HG03139 (cell line): ENCODE measurements at regions not wholly inside any gene's neighbourhood (a gene's known extent, or its start where the extent isn't known, plus 50 kb on each side); places are given as distances from the start of the nearest gene placed in this dataset.
"Not testable (repeated sequence)": the region's sequence is repeated elsewhere in the genome, so short reads cannot be mapped to it uniquely, and the experiment has no call there.

Experiments used
- ATAC-seq: cut with Tn5 transposase; IDR thresholded peaks from one replicate; pipeline ENCODE4 v1.9.1; 2021; ENCODE audit not compliant: unreplicated experiment

DNA sequence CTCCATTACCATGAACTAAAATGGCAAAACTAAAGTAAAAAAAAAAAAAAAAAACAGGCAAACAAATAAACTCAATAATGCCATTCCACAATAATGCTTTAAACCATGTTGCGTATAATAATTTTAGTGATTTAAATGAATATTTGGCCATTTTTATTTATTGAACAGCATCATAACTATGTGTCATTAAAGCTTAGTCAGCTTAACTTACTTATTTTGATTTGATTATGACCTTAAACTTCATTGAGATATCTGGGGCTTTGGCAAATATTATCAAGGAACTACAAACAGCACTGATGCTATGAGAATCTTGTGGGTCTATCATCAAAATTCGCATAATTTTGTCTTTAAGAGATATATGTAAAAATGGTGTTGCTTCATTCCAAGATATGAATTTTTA is 1610.3 kb upstream of the NUDT12 start:
- no peak for ATAC-seq

DNA sequence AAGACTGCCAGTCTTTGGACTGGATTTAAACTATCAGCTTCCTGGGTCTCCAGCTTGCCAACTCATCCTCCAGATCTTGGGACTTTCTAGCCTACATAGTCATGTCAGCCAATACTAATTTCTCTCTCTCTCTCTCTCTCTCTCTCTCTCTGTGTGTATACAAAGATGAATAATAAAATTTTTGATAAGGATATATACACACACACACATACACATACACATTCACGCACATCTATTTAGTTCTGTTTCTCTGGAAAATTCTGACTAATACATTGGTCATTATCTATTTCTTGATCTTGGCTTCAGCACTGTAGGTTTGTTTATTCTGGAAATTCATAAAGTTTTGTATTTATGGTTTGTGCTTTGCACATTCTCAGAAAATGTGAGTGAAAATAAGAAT is 1606.2 kb upstream of the NUDT12 start:
- no peak for ATAC-seq

DNA sequence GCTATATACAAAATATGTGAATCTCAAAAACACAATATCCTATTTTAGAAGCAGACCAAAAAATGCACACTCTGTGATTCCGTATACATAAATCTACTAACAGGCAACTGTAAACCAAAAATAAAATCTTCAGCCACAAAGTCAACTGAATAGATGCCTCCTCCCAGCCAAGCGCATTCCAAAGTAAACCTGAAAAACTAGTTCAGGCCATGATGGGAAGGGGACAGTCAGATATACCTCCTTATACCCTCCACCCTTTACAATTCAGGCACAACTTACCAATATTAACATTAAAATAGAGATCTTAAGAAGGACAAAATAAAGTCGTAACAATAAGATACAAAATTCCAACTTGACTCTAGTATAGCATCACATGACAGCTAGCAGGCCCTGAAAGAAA is 1604.5 kb upstream of the NUDT12 start:
- no peak for ATAC-seq

DNA sequence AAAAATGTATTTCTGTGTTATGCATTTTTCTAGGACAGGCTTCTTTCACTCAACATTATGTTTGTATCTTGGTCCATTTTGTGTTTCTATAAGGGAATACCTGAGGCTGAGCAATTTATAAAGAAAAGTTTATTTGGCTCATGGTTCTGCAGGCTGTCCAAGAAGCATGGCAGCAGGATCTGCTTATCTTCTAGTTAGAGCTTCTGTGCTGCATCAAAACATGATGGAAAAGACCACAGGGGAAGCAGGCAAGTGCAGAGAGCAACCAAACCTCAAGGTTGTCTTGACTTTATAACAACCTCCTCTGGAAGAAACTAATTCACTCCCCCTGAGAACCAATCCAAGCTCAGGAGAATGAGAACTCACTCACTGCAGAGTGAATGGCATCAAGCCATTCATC is 1601.0 kb upstream of the NUDT12 start:
- no peak for ATAC-seq

DNA sequence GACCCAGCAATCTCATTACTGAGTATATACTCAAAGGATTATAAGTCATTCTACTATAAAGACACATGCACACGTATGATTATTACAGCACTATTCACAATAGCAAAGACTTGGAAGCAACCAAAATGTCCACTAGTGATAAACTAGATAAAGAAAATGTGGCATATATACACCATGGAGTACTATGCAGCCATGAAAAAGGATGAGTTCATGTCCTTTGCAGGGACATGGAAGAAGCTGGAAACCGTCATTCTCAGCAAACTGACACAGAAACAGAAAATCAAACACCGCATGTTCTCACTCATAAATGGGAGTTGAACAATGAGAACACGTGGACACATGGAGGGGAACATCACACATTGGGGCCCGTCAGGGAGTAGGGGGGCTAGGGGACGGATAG is 1600.0 kb upstream of the NUDT12 start:
- ATAC-seq: not testable (repeated sequence)

DNA sequence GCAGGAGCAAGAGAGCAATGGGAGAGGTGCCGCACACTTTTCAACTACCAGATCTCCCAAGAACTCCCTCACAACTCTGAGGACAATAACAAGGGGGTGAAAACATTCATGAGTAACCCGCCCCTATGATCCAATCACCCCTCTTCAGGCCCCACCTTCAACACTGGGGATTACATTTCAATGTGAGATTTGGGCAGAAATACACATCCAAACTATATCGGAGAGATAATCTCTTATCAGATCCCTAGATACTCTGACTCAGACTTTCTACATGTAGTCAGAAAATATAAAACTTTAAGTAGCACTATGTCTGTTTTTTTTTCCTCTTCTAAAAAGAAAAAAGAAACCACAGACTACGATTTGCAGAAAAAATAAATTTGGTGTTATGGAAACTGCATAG is 1595.9 kb upstream of the NUDT12 start:
- ATAC-seq: no peak

DNA sequence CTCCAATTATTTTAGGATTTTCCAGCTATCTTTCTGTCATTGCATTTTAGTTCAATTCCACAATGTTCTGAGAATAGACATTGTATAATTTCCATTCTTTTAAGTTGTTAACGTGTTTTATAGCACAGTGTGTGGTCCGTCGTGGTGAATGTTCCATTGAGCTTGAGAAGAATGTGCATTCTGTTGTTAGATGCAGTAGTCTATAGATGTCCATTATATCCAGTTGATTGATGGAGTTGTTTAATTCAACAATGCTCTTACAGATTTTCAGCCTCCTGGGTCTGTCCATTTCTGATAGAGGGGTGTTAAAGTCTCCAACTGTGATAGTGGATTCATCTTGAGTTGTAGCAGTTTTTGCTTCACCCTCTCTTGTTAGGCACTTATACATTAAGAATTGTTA is 1587.7 kb upstream of the NUDT12 start:
- no peak for ATAC-seq

DNA sequence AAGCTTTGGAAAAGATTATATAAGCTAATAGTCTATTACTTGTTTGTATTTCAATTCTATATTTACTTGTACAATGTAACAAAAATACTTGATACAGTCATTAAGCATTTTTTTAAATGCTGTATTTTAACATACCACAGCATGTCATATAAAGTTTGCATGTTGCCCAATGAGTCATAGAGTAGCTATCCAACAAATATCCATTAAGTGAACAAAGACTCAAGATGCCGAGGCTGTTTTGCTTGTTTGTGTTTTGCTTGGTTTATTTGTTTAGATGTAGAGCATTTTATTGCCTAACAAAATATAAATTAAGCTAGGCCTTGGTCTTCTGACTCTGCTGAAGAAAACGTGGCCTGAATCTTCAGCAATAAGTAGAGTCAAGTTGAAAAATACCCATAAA is 1584.3 kb upstream of the NUDT12 start:
- ATAC-seq: no peak

DNA sequence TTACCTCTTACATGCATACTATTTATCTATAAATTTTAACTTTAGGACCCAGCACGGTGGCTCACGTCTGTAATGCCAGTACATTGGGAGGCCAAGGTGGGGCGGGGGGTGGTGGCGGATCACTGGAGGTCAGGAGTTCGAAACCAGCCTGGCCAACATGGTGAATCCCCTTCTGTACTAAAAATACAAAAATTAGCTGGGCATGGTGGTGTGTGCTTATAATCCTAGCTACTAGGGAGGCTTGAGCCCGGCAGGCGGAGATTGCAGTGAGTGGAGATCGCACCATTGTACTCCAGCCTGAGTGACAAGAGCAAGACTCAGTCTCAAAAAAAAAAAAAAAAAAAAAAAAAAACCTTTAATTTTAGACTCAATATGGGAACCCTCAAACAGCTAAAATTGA is 1582.6 kb upstream of the NUDT12 start:
- no peak for ATAC-seq

DNA sequence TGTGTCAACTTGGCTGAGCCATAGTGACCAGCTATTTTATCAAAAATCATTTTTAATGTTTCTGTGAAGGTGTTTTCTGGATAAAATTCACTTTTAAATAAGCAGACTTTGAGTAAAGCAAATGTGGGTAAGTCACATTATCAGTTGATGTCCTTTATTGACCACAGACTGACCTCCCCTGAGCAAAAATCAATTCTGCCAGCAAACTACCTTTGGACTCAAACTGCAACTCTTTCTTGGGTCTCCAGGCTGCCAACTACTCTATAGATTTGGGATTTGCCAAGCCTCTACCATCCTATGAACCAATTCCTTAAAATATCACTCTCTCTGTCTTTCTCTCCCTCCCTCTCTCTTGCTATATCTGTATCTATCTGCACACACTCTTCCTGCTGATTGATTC is 1571.7 kb upstream of the NUDT12 start:
- ATAC-seq: no peak

DNA sequence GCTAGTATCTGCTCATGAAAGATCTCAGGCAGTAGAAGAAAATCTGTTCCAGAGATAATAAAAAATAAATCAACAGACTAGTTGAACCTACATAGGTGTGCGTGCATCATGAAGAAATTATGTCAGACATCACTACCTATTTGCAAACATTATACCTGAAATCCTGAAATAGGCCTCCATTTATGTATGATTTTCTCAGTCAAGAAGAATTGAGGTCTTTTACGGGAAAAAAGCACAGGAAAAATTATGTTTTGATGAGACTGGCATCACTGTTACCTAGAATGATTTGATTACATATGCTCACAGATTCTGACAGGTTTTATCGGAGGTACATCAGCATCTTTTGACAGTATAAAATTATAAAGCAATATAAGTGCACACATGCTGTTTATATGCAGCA is 1570.5 kb upstream of the NUDT12 start:
- no peak for ATAC-seq

DNA sequence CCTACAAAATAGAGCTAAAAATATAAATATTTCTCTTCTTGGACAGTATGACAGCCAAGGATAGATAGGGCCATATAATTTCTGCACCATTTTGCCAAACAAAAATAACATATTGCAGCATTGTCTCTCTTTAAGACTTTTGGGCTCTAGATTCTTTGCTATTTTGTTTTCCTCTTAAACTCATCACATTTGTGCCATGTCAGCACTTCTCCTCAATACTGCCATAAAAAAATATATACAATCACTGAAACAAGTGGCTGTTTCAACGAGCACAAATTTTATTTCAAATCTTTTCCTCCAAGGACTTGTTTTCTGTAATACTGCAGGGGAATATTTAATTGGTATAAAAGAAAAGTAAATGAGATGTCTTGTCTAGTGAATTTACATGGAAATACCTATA is 1570.0 kb upstream of the NUDT12 start:
- ATAC-seq: no peak

DNA sequence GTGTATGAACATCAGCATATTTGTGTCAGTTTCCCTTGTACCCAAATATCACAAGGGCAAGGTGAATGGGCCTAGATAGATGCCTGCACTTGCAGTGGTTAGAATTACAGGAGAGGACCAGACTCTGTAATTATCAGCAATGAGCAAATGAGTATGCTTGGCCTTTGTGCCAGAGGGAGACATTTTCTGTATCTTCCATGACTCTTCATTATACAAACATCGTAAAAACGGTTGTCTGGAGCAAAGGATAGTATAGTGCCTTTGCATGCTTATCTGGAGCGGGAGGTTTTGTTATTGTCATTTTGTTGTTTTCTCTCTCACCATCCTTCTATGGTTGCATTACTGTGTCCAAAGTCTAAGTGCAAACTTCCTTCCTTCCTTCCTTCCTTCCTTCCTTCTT is 1568.5 kb upstream of the NUDT12 start:
- ATAC-seq: no peak

DNA sequence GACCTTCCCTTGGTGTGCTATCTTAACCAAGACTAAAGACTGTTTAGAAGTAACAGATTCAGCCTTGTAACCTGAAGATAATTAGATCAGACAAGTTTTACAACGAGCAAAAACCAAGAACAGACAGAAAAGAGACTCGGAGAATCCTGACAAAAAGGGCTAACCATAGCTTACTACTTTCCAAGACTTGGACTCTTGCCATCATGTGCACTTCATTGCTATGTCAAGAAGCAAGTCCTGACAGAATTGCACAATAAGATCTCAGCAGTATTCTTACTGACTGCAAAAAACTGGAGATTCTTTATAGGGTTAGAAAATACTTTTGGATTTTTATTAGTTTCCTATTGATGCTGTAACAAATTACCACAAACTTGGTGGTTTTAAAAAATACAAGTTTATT is 1539.0 kb upstream of the NUDT12 start:
- no peak for ATAC-seq

DNA sequence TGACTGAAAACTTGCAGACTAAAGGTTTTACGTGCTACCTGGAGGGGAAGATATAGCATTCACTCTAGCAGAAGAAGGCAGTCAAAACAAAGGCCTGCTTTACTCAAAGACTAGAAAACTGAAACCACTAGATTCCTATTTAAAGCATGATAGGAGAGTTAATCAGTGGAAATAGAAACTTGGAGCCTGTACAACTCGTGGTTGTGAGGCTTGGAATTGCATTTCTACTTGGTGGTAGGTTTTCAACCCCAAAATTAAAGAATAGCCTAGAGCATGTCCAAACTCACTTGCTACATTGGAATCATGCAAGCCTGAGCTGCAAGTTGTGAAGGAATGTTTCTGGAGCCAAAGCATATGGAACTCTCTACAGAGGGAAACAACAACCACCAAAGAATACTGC is 1526.4 kb upstream of the NUDT12 start:
- no peak for ATAC-seq

DNA sequence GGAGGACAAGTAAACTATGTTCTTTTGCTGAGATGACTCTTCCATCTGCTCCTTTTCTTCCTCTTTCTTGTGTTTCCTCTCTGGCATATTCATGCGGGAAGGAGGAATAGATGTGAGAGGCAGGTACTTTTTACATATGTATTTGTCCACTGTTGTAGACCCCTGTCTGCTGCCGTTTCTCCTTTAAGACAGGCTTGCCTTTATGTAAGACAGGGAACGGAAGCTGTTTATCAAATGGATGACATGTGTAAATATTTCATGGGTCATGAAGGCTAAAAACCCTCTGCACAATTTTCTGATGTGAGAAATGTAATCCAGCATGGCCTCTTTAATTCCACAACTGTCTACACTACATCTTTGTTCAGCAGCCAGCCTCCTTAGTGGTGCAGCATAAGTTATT is 1525.5 kb upstream of the NUDT12 start:
- no peak for ATAC-seq

DNA sequence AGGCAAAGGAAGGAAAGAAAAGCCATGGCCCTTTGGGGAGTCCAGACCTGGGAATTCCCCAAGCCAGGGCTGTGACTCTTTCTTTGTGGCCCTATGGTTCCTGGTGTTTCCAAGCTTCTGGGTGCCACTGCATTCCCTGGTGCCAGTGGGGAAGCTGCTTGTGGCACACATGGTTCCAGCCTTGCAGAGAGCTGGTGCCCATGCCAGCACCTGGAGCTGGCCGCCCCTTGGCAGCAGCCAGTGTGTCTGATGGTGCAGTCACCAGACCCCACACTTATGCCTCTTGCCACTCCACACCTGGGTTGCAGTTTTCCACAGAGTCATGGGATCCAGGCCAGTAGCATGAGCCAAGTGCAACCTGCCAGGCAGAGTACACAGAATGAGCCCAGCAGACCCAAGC is 1495.3 kb upstream of the NUDT12 start:
- ATAC-seq: no peak

DNA sequence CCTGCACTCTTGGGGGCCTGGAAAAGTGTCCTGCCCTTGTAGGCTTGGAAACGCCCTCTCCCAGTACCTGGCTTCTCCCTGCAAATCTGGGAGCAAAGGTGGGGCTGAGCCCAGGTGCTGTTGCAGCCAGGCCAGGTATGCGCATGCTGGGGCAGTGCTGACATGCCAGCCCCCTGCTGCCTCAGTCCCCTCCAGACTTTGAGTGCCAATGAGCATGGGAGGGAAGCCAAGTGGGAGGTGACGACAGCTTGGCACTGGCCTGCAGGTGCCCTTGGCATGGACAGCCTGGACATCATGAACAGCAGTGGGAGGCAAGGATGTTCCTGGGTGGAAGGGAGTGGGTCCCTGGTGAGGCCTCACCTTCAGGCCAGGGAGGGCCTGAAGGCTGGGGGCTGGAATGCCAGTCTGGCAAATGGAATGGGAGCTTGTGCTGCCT is 1494.4 kb upstream of the NUDT12 start:
- ATAC-seq: no peak

DNA sequence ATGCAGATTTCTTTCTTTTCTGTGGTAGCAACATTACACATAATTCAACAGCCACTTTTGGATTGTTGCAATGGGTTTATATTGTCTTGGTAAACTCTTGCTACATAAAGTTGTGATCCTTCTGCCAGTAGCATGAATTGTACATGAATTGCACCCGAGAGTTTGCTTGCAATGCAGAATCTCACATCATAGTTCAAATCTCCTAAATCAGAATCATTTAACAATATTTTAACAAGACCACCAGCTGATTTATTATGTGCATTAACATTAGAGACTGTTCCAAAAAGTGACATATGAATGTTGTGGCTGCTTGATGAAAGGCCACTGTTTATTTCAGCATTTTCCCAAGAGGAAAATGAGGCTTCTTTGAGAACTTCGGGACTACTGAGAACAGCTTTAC is 1491.8 kb upstream of the NUDT12 start:
- ATAC-seq: no peak

DNA sequence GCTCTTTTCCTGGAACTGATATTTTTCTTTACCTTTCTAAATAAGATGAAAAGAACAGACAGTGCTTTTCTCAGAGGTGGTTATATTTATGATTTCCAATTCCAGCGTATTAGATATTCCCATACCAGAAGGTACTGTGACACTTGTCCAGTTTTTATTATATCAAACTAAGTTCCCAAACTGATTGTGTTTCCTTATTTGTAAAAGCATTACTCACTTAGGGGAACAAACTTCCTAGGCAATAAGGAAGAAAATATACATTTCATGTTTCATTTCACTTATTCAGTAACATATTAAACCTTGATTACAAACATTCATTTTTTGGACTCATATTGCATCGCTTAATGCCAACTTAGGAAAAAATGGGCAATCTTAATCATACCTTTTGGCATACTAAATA is 1480.0 kb upstream of the NUDT12 start:
- no peak for ATAC-seq

DNA sequence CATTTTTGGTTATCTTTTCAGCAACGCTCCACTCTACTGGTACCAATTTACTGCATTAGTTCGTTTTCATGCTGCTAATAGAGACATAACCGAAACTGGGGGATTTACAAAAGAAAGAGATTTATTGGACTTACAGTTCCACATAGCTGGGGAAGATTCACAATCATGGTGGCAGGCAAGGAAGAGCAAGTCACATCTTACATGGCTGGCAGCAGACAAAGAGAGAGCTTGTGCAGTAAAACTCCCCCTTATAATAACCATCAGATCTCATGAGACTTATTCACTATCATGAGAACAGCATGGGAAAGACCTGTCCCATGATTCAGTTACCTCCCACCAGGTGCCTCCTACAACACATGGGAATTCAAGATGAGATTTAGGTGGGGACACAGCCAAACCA is 1474.2 kb upstream of the NUDT12 start:
- ATAC-seq: not testable (repeated sequence)

DNA sequence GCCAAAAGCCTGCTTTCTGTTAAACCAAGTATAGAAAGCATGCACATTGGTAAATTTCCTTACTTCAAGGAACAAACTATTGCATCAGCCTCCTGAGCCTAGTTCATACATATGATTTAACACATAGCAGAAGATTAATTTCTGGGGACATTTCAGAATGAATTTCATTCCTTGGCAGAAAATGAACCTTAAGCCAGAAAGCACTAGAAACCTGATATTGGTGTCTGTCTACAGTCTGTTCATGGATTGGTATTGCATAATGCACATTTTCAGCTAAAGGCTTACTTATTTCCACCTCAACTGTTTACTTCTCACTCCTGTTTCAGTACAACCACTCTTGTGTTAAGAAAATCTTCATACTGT is 1471.8 kb upstream of the NUDT12 start:
- ATAC-seq: no peak

DNA sequence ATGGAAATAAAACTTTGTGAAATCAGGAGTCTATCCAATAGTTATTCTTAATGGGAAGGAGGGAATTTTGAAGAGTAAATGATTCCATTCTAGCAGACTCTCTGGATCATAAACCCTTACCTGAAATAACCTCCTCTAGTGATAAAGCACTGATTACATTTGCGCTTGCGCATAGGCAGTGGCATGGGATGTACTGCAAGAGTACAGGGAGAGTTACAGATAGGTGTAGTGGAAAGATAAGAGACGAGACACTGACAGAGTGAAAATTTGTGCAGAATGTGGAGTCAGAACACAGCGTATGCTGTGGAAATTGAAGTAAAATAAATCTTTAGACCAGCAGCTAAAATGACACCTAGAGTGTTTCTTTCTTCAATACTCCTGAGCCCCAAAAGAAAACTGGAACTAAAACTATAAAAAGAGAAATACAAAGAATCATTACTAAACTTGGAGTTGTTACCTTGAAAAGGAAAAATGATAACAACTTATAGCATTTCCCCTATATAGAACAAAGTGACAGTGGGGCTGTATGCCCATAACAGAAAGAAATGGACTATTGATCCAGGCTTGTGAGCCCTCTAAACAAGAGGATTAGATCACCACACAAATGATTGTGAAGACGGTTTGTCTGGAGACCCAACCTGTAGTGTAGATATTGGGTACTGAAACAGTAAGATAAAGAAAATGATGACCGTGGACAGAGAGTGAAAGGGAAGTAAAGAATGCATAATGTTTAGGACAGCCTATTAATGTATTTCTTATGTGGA is 1471.2 kb upstream of the NUDT12 start:
- ATAC-seq: no peak
